GM12892 (cell line): ENCODE measurements at regions not wholly inside any gene's neighbourhood (a gene's known extent, or its start where the extent isn't known, plus 50 kb on each side); places are given as distances from the start of the nearest gene placed in this dataset.

Source experiments
- DNase-seq: peaks from one replicate; pipeline ENCODE4 v3.0.0; 2011; ENCODE audit not compliant: insufficient read length
- FAIRE-seq: peaks from 2 replicates; lab custom pipeline; 2011; peaks lifted over from hg19 to GRCh38; lab: Jason Lieb, UNC
- POLR2A ChIP-seq: IDR thresholded peaks from 2 replicates; pipeline ENCODE4 v1.6.1; 2011; ENCODE audit warnings: low read depth, low read length, control low read depth
- POLR2AphosphoS5 ChIP-seq: IDR thresholded peaks from 2 replicates; pipeline ENCODE4 v1.6.1; 2011; ENCODE audit warnings: low read depth, low read length, control low read depth
- TAF1 ChIP-seq: IDR thresholded peaks from 2 replicates; pipeline ENCODE4 v1.6.1; 2011; ENCODE audit warnings: low read depth, mild to moderate bottlenecking, control low read depth, low read length, borderline replicate concordance

- TF ChIP-seq TAF1 = no peak
- TF ChIP-seq POLR2A = no peak
- TF ChIP-seq POLR2AphosphoS5 = no peak
- FAIRE-seq (no peak), DNase-seq (no peak)
Measured at GRCh38 chr6:33857093-33857931, 53.5 kb upstream of the MLN start.

GRCh38 chr6:33856655-33857054 lies 52.9 kb upstream of the MLN start:
- TF ChIP-seq POLR2AphosphoS5 = no peak
- TF ChIP-seq TAF1 = no peak
- no peak for TF ChIP-seq POLR2A
- DNase-seq (no peak), FAIRE-seq (no peak)

- FAIRE-seq (no peak), DNase-seq (no peak)
- no peak for TF ChIP-seq POLR2A
- TF ChIP-seq TAF1 = no peak
- no peak for TF ChIP-seq POLR2AphosphoS5
Measured at GRCh38 chr6:33856031-33856590, 52.3 kb upstream of the MLN start.

- no peak for FAIRE-seq
- TF ChIP-seq POLR2A = no peak
- TF ChIP-seq POLR2AphosphoS5 = no peak
- no peak for TF ChIP-seq TAF1
- DNase-seq = no peak
Measured at GRCh38 chr6:33854572-33855030, 50.8 kb upstream of the MLN start.

GRCh38 chr6:33853736-33854135 lies 49.9 kb upstream of the MLN start:
- DNase-seq (no peak), FAIRE-seq (no peak)
- no peak for TF ChIP-seq TAF1
- TF ChIP-seq POLR2A = no peak
- no peak for TF ChIP-seq POLR2AphosphoS5
